ENCODE measurements at regions not wholly inside any gene's neighbourhood (a gene's known extent, or its start where the extent isn't known, plus 50 kb on each side); places are given as distances from the start of the nearest gene placed in this dataset.

GRCh38 chr9:78826527-78826926 is 529.6 kb downstream of the PSAT1 start:
- TF ChIP-seq CTCF (IDR thresholded peaks at IDR 0.05): no peak
- TF ChIP-seq POLR2A (IDR thresholded peaks at IDR 0.05): no peak
